ENCODE measurements at regions not wholly inside any gene's neighbourhood (a gene's known extent, or its start where the extent isn't known, plus 50 kb on each side); places are given as distances from the start of the nearest gene placed in this dataset.

GRCh38 chr10:117921421-117921820 is 125.3 kb downstream of the RAB11FIP2 start:
- ChIA-PET CTCF (no interaction called here), POLR2A (no interaction called here)
- no peak overlapping the region for H3K4me3 ChIP-seq (ENCODE audit: low read depth, low read length)
- no peak for DNase-seq (ENCODE audit: low read depth, low spot score)
- no peak for TF ChIP-seq CTCF (IDR thresholded peaks at IDR 0.05; ENCODE audit: insufficient read depth, low read length, missing control alignments)

GRCh38 chr10:117924820-117925219 is 121.9 kb downstream of the RAB11FIP2 start:
- ChIA-PET CTCF (no interaction called here), POLR2A (no interaction called here)
- H3K4me3 ChIP-seq (ENCODE audit: low read depth, low read length) = no peak overlapping the region
- TF ChIP-seq CTCF (IDR thresholded peaks at IDR 0.05; ENCODE audit: insufficient read depth, low read length, missing control alignments) = no peak
- DNase-seq (ENCODE audit: low read depth, low spot score) = no peak

GRCh38 chr10:117925369-117925768 is 121.4 kb downstream of the RAB11FIP2 start:
- H3K4me3 ChIP-seq (ENCODE audit: low read depth, low read length) = no peak overlapping the region
- POLR2A ChIA-PET = no interaction called here
- CTCF ChIA-PET = no interaction called here
- no peak for DNase-seq (ENCODE audit: low read depth, low spot score)
- TF ChIP-seq CTCF (IDR thresholded peaks at IDR 0.05; ENCODE audit: insufficient read depth, low read length, missing control alignments) = no peak

- CTCF ChIA-PET = no interaction called here
- H3K4me3 ChIP-seq (ENCODE audit: low read depth, low read length) = no peak overlapping the region
- TF ChIP-seq CTCF (IDR thresholded peaks at IDR 0.05; ENCODE audit: insufficient read depth, low read length, missing control alignments) = no peak
- POLR2A ChIA-PET = no interaction called here
- DNase-seq (ENCODE audit: low read depth, low spot score) = no peak
Observed at GRCh38 chr10:117926491-117926890, 120.2 kb downstream of the RAB11FIP2 start.

- CTCF ChIA-PET = no interaction called here
- H3K4me3 ChIP-seq (ENCODE audit: low read depth, low read length) = no peak overlapping the region
- no peak for TF ChIP-seq CTCF (IDR thresholded peaks at IDR 0.05; ENCODE audit: insufficient read depth, low read length, missing control alignments)
- POLR2A ChIA-PET = no interaction called here
- no peak for DNase-seq (ENCODE audit: low read depth, low spot score)
Observed at GRCh38 chr10:117927332-117927731, 119.4 kb downstream of the RAB11FIP2 start.

- POLR2A ChIA-PET = no interaction called here
- H3K4me3 ChIP-seq (ENCODE audit: low read depth, low read length) = no peak overlapping the region
- CTCF ChIA-PET = no interaction called here
- DNase-seq (ENCODE audit: low read depth, low spot score) = no peak
- TF ChIP-seq CTCF (IDR thresholded peaks at IDR 0.05; ENCODE audit: insufficient read depth, low read length, missing control alignments) = no peak
Observed at GRCh38 chr10:117927871-117928270, 118.9 kb downstream of the RAB11FIP2 start.

Measured in AG04449 (cell line).